ENCODE measurements at regions not wholly inside any gene's neighbourhood (a gene's known extent, or its start where the extent isn't known, plus 50 kb on each side); places are given as distances from the start of the nearest gene placed in this dataset.
"Not testable (repeated sequence)": the region's sequence is repeated elsewhere in the genome, so short reads cannot be mapped to it uniquely, and the experiment has no call there.

DNA sequence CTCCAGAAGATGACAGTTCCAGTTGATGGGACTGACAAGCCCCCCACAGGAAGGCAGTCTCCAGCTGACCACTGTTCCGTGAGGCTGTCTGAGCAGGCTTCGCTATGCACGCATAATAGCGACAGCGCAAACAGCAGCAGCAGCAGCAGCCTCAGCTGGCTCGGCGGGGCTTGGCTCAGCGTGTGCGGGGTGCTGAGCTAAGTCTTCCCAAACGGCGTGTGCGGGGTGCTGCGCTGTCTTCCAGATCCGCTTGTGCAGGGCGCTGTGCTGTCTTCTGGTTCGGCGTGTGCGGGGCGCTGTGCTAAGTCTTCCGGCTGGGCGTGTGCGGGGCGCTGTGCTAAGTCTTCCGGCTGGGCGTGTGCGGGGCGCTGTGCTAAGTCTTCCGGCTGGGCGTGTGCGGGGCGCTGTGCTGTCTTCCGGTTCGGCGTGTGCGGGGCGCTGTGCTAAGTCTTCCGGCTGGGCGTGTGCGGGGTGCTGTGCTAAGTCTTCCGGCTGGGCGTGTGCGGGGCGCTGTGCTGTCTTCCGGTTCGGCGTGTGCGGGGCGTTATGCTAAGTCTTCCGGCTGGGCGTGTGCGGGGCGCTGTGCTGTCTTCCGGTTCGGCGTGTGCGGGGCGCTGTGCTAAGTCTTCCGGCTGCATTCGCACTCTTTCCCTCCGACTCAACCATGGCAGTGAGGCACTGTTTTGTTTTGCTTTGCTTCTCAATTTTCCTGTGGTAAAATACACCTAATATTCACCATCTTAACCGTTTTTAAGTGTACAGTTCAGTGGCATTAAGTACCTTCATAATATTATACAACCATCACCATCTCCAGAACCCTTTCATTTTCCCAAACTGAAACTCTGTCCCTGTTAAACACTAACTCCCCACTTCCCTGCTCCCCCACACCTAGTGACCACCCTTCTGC lies 156.1 kb downstream of the BMP7 start:
- TF ChIP-seq, protein P1, sequence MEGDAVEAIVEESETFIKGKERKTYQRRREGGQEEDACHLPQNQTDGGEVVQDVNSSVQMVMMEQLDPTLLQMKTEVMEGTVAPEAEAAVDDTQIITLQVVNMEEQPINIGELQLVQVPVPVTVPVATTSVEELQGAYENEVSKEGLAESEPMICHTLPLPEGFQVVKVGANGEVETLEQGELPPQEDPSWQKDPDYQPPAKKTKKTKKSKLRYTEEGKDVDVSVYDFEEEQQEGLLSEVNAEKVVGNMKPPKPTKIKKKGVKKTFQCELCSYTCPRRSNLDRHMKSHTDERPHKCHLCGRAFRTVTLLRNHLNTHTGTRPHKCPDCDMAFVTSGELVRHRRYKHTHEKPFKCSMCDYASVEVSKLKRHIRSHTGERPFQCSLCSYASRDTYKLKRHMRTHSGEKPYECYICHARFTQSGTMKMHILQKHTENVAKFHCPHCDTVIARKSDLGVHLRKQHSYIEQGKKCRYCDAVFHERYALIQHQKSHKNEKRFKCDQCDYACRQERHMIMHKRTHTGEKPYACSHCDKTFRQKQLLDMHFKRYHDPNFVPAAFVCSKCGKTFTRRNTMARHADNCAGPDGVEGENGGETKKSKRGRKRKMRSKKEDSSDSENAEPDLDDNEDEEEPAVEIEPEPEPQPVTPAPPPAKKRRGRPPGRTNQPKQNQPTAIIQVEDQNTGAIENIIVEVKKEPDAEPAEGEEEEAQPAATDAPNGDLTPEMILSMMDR (IDR thresholded peaks at IDR 0.05 in 8 of 11, conservative IDR thresholded peaks at IDR 0.05 in 3 of 11), result not testable (repeated sequence)
- TF ChIP-seq POLR2A, POLR2AphosphoS5 (IDR thresholded peaks at IDR 0.05): not testable (repeated sequence)
